ENCODE measurements at regions not wholly inside any gene's neighbourhood (a gene's known extent, or its start where the extent isn't known, plus 50 kb on each side); places are given as distances from the start of the nearest gene placed in this dataset.

- no peaks in the 10 kb centered on the region for H3K36me3 ChIP-seq (ENCODE audit: control insufficient read depth in 2 of 4, insufficient read depth in 4 of 4, low read length in 3 of 4)
- DNase-seq (ENCODE audit: low read depth in 1 of 2, low spot score in 2 of 2) = no peak
Measured at GRCh38 chrX:8377041-8377440, 87.6 kb upstream of the VCX3B start.

More at GRCh38 chrX:8377041-8377440, 87.6 kb upstream of the VCX3B start:
- H4K8ac ChIP-seq (ENCODE audit: extremely low read depth, insufficient read depth, low read length) = no peak overlapping the region
- no peak overlapping the region for H3K18ac ChIP-seq (ENCODE audit: extremely low read depth, low read length)
- FAIRE-seq = no peak
- no peak overlapping the region for H2AFZ ChIP-seq (ENCODE audit: low read length)
- 100% methylated on average over 1 of the region's 1 CpG; no CpG with 5 or more reads in 1 of the 2 experiments for WGBS, 2 experiments (ENCODE audit: extremely low coverage in 1 of 2, insufficient coverage in 1 of 2, insufficient read length in 1 of 2, insufficient replicate concordance in 2 of 2, low coverage in 1 of 2, low lambda C conversion rate in 2 of 2, missing lambda C conversion rate in 1 of 2)
- H2AK5ac ChIP-seq (ENCODE audit: low read depth, low read length) = no peak overlapping the region
- H4K20me1 ChIP-seq (replicated peaks in 1 of 2; ENCODE audit: control insufficient read depth in 1 of 2, insufficient read depth in 2 of 2, low read length in 2 of 2) = no peaks in the 10 kb centered on the region
- no peak overlapping the region for H3K27ac ChIP-seq (ENCODE audit: low read depth, low read length)
- POLR2A ChIA-PET (ENCODE audit: partially characterized antibody) = no interaction called here
- no peak overlapping the region for H2BK12ac ChIP-seq (ENCODE audit: low read depth, low read length)
- no peak overlapping the region for H4K5ac ChIP-seq (ENCODE audit: insufficient read length, low read depth, low read length)
- no peak overlapping the region for H3K56ac ChIP-seq (replicated peaks; ENCODE audit: insufficient read length, low read depth, low read length)
- H2BK20ac ChIP-seq (ENCODE audit: low read length) = no peak overlapping the region
- no peak overlapping the region for H3K4me3 ChIP-seq (ENCODE audit: extremely low read depth in 1 of 4, insufficient read depth in 2 of 4, low read depth in 3 of 4, low read length in 4 of 4)
- no peak overlapping the region for H2BK15ac ChIP-seq (ENCODE audit: low read length)
- H3K4ac ChIP-seq (replicated peaks; ENCODE audit: insufficient read length, low read depth, low read length) = no peak overlapping the region
- no peak overlapping the region for H2BK5ac ChIP-seq (ENCODE audit: low read depth, low read length)
- H3K9ac ChIP-seq (replicated peaks in 1 of 4; ENCODE audit: extremely low read depth in 1 of 4, low read depth in 3 of 4, low read length in 3 of 4) = no peak overlapping the region
- H3K79me2 ChIP-seq (ENCODE audit: control insufficient read depth in 1 of 2, insufficient read depth in 2 of 2, low read length in 2 of 2) = no peaks in the 10 kb centered on the region
- H3K4me2 ChIP-seq (ENCODE audit: insufficient read depth in 1 of 2, low read depth in 2 of 2, low read length in 2 of 2) = no peak overlapping the region
- H3K9me3 ChIP-seq (ENCODE audit: insufficient read depth in 2 of 2, low read depth in 1 of 2, low read length in 1 of 2) = no peaks in the 10 kb centered on the region
- no peak overlapping the region for H2BK120ac ChIP-seq (replicated peaks; ENCODE audit: low read depth, low read length)
- no peaks in the 10 kb centered on the region for H3K27me3 ChIP-seq (replicated peaks in 1 of 4; ENCODE audit: control insufficient read depth in 3 of 4, extremely low read depth in 1 of 4, insufficient read depth in 3 of 4, low read length in 3 of 4)
- no peak overlapping the region for H3K14ac ChIP-seq (ENCODE audit: insufficient read length)
- no peaks in the 10 kb centered on the region for H3K23me2 ChIP-seq (ENCODE audit: low read depth, low read length)
- H3K79me1 ChIP-seq (ENCODE audit: low read depth, low read length) = no peaks in the 10 kb centered on the region
- no peaks in the 10 kb centered on the region for H3K4me1 ChIP-seq (replicated peaks in 1 of 4; ENCODE audit: control insufficient read depth in 3 of 4, insufficient read depth in 4 of 4, low read length in 3 of 4)
- no peak overlapping the region for H4K91ac ChIP-seq (replicated peaks; ENCODE audit: insufficient read length, low read length)
- CTCF ChIA-PET (ENCODE audit: partially characterized antibody) = interaction anchor here (1.1 to 1.5 kb wide), 4 partner anchors 12 to 297 kb away, joined by 3 to 4 read pairs (median 3); no protein-coding TSS in a partner anchor
- no peak for TF ChIP-seq KDM4A (IDR thresholded peaks at IDR 0.05; ENCODE audit: low read depth, low read length, severe bottlenecking)
- no peak for TF ChIP-seq KDM1A (IDR thresholded peaks at IDR 0.05; ENCODE audit: borderline replicate concordance, low read length)
- no peak for TF ChIP-seq ZNF274 (IDR thresholded peaks at IDR 0.05; ENCODE audit: borderline replicate concordance, extremely low read depth, low read length)
- TF ChIP-seq EZH2 (IDR thresholded peaks at IDR 0.05; ENCODE audit: low read depth, low read length, severe bottlenecking) = no peak
- no peak for TF ChIP-seq CTBP2 (IDR thresholded peaks at IDR 0.05; ENCODE audit: borderline replicate concordance, insufficient read depth, insufficient read length, low read length)
- no peak for TF ChIP-seq SIX5 (IDR thresholded peaks at IDR 0.05; ENCODE audit: low read depth, low read length)
- no peak for TF ChIP-seq POU5F1 (IDR thresholded peaks at IDR 0.05; ENCODE audit: low read depth, low read length)
- TF ChIP-seq TBP (IDR thresholded peaks at IDR 0.05; ENCODE audit: low read depth, low read length) = no peak
- TF ChIP-seq YY1 (IDR thresholded peaks at IDR 0.05; ENCODE audit: low read depth, low read length) = no peak
- no peak overlapping the region for H3K23ac ChIP-seq (ENCODE audit: insufficient read length)
